ENCODE measurements at regions not wholly inside any gene's neighbourhood (a gene's known extent, or its start where the extent isn't known, plus 50 kb on each side); places are given as distances from the start of the nearest gene placed in this dataset.

DNA sequence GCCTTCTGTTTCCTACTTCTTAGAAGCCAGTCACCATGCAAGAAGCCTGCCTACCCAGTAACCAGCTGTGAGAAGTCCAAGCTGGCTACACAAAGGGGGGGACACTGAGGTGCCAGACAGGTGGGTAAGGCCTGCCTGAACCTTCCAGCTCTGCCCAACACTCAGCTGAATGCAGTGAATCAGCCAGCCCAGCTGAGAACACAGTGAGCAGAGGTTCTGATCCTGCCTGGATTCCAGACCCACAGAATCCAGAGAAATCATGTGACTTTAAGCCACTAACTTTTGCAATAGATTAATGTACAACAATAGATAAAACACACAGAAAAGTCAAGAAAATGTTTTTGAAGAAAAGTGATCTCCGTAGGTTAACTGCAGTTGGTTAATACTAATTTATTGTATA is 151.7 kb downstream of the EFNB2 start:
- H3K36me3 ChIP-seq: no peaks in the 10 kb centered on the region
- H3K27me3 ChIP-seq: no peaks in the 10 kb centered on the region
- H3K4me1 ChIP-seq (ENCODE audit: control insufficient read depth in 1 of 2, insufficient read depth in 1 of 2, low read depth in 1 of 2, low read length in 1 of 2): no peaks in the 10 kb centered on the region
- no peak overlapping the region for H3K4me3 ChIP-seq (ENCODE audit: low read depth in 1 of 2, low read length in 1 of 2)
- TF ChIP-seq, protein P1, sequence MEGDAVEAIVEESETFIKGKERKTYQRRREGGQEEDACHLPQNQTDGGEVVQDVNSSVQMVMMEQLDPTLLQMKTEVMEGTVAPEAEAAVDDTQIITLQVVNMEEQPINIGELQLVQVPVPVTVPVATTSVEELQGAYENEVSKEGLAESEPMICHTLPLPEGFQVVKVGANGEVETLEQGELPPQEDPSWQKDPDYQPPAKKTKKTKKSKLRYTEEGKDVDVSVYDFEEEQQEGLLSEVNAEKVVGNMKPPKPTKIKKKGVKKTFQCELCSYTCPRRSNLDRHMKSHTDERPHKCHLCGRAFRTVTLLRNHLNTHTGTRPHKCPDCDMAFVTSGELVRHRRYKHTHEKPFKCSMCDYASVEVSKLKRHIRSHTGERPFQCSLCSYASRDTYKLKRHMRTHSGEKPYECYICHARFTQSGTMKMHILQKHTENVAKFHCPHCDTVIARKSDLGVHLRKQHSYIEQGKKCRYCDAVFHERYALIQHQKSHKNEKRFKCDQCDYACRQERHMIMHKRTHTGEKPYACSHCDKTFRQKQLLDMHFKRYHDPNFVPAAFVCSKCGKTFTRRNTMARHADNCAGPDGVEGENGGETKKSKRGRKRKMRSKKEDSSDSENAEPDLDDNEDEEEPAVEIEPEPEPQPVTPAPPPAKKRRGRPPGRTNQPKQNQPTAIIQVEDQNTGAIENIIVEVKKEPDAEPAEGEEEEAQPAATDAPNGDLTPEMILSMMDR (IDR thresholded peaks at IDR 0.05): no peak
- H3K27ac ChIP-seq: no peak overlapping the region
- H3K9me3 ChIP-seq: no peaks in the 10 kb centered on the region

DNA sequence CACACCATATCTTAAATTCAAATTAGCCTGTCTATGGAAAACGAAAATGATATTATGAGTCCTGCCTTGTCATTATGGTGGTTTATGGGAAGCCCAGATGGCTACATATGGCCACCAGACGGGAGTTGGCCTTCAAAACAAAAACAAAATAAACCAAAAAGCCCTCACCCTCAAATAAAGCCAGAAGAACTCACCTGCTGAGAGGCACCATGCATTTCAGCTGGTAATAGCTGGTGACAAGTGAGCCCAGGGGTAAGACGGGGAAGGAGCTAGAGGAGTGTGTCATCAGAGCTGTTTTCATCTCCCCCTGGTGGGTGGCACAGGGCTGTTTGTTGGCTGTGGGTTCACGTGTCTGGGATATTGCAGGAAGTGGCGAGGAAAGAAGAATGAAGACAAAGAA is 152.9 kb downstream of the EFNB2 start:
- Histone ChIP-seq H3K9me3 (no peaks in the 10 kb centered on the region), H3K4me1 (ENCODE audit: control insufficient read depth in 1 of 2, insufficient read depth in 1 of 2, low read depth in 1 of 2, low read length in 1 of 2) (no peaks in the 10 kb centered on the region), H3K36me3 (no peaks in the 10 kb centered on the region), H3K27me3 (no peaks in the 10 kb centered on the region), H3K27ac (no peak overlapping the region), H3K4me3 (ENCODE audit: low read depth in 1 of 2, low read length in 1 of 2) (no peak overlapping the region)
- TF ChIP-seq, protein P1 (IDR thresholded peaks at IDR 0.05): no peak

DNA sequence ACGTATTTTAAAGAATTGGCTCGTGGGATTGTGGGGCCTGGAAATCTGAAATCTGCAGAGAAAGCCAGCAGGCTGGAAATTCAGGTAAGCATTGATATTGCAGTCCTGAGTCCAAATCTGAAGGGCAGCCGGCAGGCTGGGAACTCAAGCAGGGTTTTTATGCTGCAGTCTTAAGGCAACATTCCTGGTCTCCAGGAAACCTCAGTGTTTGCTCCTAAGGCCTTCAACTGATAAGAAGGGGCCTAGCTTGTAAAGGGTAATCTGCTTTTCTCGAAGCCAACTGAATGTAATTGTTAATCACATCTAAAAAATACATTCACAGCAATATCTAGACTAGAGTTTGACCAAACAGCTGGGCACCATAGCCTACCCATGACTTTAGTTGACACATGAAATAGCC is 154.4 kb downstream of the EFNB2 start:
- Histone ChIP-seq H3K36me3 (no peaks in the 10 kb centered on the region), H3K4me3 (ENCODE audit: low read depth in 1 of 2, low read length in 1 of 2) (no peak overlapping the region), H3K9me3 (no peaks in the 10 kb centered on the region), H3K4me1 (ENCODE audit: control insufficient read depth in 1 of 2, insufficient read depth in 1 of 2, low read depth in 1 of 2, low read length in 1 of 2) (no peaks in the 10 kb centered on the region), H3K27me3 (no peaks in the 10 kb centered on the region), H3K27ac (no peak overlapping the region)
- TF ChIP-seq, protein P1 (IDR thresholded peaks at IDR 0.05): no peak

DNA sequence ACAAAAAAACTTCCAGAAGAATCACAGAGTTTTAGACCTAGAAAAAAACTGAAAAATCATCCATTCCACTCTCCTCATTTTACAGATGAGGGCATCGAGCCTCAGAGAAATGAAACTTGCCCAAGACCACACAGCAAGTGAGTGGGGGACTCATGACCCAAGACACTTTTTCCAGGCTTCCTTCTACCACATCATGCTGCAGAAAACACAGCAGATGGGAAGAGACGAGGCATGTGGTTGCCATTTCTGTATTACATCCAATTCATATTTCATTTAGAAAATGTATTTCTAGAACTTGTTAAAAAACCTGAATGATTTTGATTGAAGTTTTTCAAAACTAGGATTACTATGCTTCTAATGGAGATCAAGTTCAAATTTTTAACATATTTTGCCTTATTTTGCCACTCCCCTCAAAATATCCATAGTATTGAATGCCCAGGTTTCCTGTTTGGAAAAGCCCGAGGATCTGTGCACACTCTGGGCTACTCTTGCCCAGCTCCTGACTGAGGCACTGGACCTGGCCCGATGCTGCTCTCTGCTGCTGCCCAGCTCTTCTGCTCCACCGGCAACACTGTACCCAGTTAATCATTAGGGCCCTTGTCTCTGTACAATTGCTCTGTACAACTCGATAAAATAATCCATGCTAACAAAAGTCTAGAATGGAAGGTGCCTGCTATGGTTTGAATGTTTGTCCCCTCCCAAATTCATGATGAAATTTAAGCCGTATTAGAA is 157.4 kb downstream of the EFNB2 start:
- Histone ChIP-seq H3K9me3 (no peaks in the 10 kb centered on the region), H3K36me3 (no peaks in the 10 kb centered on the region), H3K27ac (no peak overlapping the region), H3K4me1 (ENCODE audit: control insufficient read depth in 1 of 2, insufficient read depth in 1 of 2, low read depth in 1 of 2, low read length in 1 of 2) (no peaks in the 10 kb centered on the region), H3K27me3 (peaks cover 10% of the 10 kb centered on the region), H3K4me3 (ENCODE audit: low read depth in 1 of 2, low read length in 1 of 2) (no peak overlapping the region)
- TF ChIP-seq, protein P1 (IDR thresholded peaks at IDR 0.05): no peak

DNA sequence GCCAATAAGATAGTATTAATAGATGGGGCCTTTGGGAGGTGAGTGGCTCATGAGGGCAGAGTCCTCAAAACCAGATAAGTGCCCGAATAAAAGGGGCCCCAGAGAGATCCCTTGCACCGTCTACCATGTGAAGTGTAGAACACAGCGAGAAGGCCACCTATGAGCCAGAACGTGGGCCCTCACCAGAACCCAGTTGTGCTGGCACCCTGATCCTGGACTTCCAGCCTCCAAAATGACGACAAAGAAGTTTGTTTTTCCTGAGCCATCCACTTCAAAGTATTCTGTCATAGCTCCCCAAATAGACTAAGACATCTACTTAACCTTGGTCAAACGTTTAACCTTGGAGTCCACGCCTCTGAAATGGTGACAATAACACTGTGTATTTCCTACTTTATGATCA is 158.1 kb downstream of the EFNB2 start:
- no peaks in the 10 kb centered on the region for H3K9me3 ChIP-seq
- peaks cover 18% of the 10 kb centered on the region for H3K27me3 ChIP-seq
- H3K36me3 ChIP-seq: no peaks in the 10 kb centered on the region
- no peak overlapping the region for H3K4me3 ChIP-seq (ENCODE audit: low read depth in 1 of 2, low read length in 1 of 2)
- no peaks in the 10 kb centered on the region for H3K4me1 ChIP-seq (ENCODE audit: control insufficient read depth in 1 of 2, insufficient read depth in 1 of 2, low read depth in 1 of 2, low read length in 1 of 2)
- no peak overlapping the region for H3K27ac ChIP-seq
- TF ChIP-seq, protein P1 (IDR thresholded peaks at IDR 0.05): no peak

Measured in neutrophil (primary cell).